Liver (tissue), 8 donors: ENCODE measurements at regions not wholly inside any gene's neighbourhood (a gene's known extent, or its start where the extent isn't known, plus 50 kb on each side); places are given as distances from the start of the nearest gene placed in this dataset.

ENCODE experiments used
- DNase-seq: peaks from one replicate; pipeline ENCODE4 v3.0.0-alpha.2; 2017; ENCODE audit warnings: low spot score
- H3K27ac ChIP-seq, 2 donors: one replicate each; pipeline ENCODE4 v1.7.0; 2013; ENCODE audit warnings: inconsistent platforms in 2 of 2, low read length in 2 of 2, control low read depth in 1 of 2, low read depth in 1 of 2, mild to moderate bottlenecking in 1 of 2
- H3K27me3 ChIP-seq, 4 donors: one replicate each; pipeline versions ENCODE4 v1.6.1 to v1.7.0; 2013; ENCODE audit warnings: low read length in 3 of 4, inconsistent platforms in 1 of 4, mild to moderate bottlenecking in 1 of 4, moderate library complexity in 1 of 4; ENCODE audit not compliant: control insufficient read depth in 4 of 4, insufficient read depth in 4 of 4
- H3K36me3 ChIP-seq, 4 donors: one replicate each; pipeline versions ENCODE4 v1.6.1 to v1.7.0; 2013; ENCODE audit warnings: low read length in 3 of 4, mild to moderate bottlenecking in 3 of 4, low read depth in 1 of 4, moderate library complexity in 1 of 4; ENCODE audit not compliant: control insufficient read depth in 4 of 4, insufficient read depth in 3 of 4
- H3K4me1 ChIP-seq, 4 donors: one replicate each; pipeline versions ENCODE4 v1.6.1 to v1.7.0; 2013; ENCODE audit warnings: low read length in 3 of 4, mild to moderate bottlenecking in 3 of 4, moderate library complexity in 1 of 4; ENCODE audit not compliant: control insufficient read depth in 4 of 4, insufficient read depth in 4 of 4
- H3K4me3 ChIP-seq, 3 donors: one replicate each; pipeline versions ENCODE4 v1.6.1 to v1.7.0; 2013; ENCODE audit warnings: low read length in 3 of 3, control low read depth in 1 of 3, low read depth in 1 of 3, mild to moderate bottlenecking in 1 of 3
- H3K9ac ChIP-seq, 2 donors: one replicate each; pipeline ENCODE4 v1.7.0; 2013; ENCODE audit warnings: low read length in 2 of 2, mild to moderate bottlenecking in 2 of 2, moderate library complexity in 2 of 2, control low read depth in 1 of 2, low read depth in 1 of 2
- H3K9me3 ChIP-seq, 4 donors: one replicate each; pipeline versions ENCODE4 v1.6.1 to v1.7.0; 2013; ENCODE audit warnings: low read length in 3 of 4; ENCODE audit not compliant: control insufficient read depth in 4 of 4
- ATF3 ChIP-seq: IDR thresholded peaks from 2 replicates; pipeline ENCODE4 v1.6.1; 2016; ENCODE audit warnings: antibody characterized with exemption
- CTCF ChIP-seq: fragments of 150-350 bp; IDR thresholded peaks from 2 replicates; pipeline ENCODE4 v1.5.1; 2017; ENCODE audit warnings: improper control_type of control experiment, low read depth, low read length; ENCODE audit not compliant: missing input control
- EGR1 ChIP-seq, 2 donors: IDR thresholded peaks; 2 replicates each; pipeline ENCODE4 v1.6.1; 2016 to 2018; ENCODE audit warnings: antibody characterized with exemption in 2 of 2, low read depth in 2 of 2
- FOXA1 ChIP-seq: IDR thresholded peaks from 2 replicates; pipeline ENCODE4 v1.6.1; 2016; ENCODE audit warnings: antibody characterized with exemption
- FOXA2 ChIP-seq: IDR thresholded peaks from 2 replicates; pipeline ENCODE4 v1.6.1; 2016; ENCODE audit warnings: antibody characterized with exemption
- GABPA ChIP-seq, 2 donors: IDR thresholded peaks in 1 of 2; conservative IDR thresholded peaks in 1 of 2; 2 replicates each; pipeline ENCODE4 v1.6.1; 2016; ENCODE audit warnings: antibody characterized with exemption in 2 of 2, mild to moderate bottlenecking in 1 of 2, moderate library complexity in 1 of 2
- HNF4A ChIP-seq, 2 donors: conservative IDR thresholded peaks; 2 replicates each; pipeline ENCODE4 v1.6.1; 2016; ENCODE audit warnings: antibody characterized with exemption in 2 of 2, mild to moderate bottlenecking in 2 of 2
- HNF4G ChIP-seq: IDR thresholded peaks from 2 replicates; pipeline ENCODE4 v1.6.1; 2016; ENCODE audit warnings: antibody characterized with exemption
- JUND ChIP-seq, 2 donors: IDR thresholded peaks; 2 replicates each; pipeline ENCODE4 v1.6.1; 2016; ENCODE audit warnings: antibody characterized with exemption in 2 of 2
- NR2F2 ChIP-seq: IDR thresholded peaks from 2 replicates; pipeline ENCODE4 v1.6.1; 2016; ENCODE audit warnings: antibody characterized with exemption
- RAD21 ChIP-seq, 2 donors: IDR thresholded peaks; 2 replicates each; pipeline ENCODE4 v1.6.1; 2016; ENCODE audit warnings: antibody characterized with exemption in 2 of 2, mild to moderate bottlenecking in 2 of 2
- REST ChIP-seq: IDR thresholded peaks from 2 replicates; pipeline ENCODE4 v1.6.1; 2016; ENCODE audit warnings: antibody characterized with exemption, mild to moderate bottlenecking
- RXRA ChIP-seq, 2 donors: IDR thresholded peaks; 2 replicates each; pipeline ENCODE4 v1.6.1; 2017 to 2018; ENCODE audit warnings: antibody characterized with exemption in 2 of 2, mild to moderate bottlenecking in 1 of 2
- SP1 ChIP-seq: IDR thresholded peaks from 2 replicates; pipeline ENCODE4 v1.6.1; 2018; ENCODE audit warnings: antibody characterized with exemption, mild to moderate bottlenecking
- TAF1 ChIP-seq: conservative IDR thresholded peaks from 2 replicates; pipeline ENCODE4 v1.6.1; 2016; ENCODE audit warnings: antibody characterized with exemption, mild to moderate bottlenecking
- YY1 ChIP-seq: IDR thresholded peaks from 2 replicates; pipeline ENCODE4 v1.6.1; 2016; ENCODE audit warnings: antibody characterized with exemption, mild to moderate bottlenecking
- ZBTB33 ChIP-seq: IDR thresholded peaks from 2 replicates; pipeline ENCODE4 v1.6.1; 2016; ENCODE audit warnings: antibody characterized with exemption
- WGBS: extraction: QIAGEN DNeasy Blood & Tissue Kit; methylation state at CpG from one replicate; pipeline ENCODE4 v1.1.7; 2013; 5-methylcytosine and 5-hydroxymethylcytosine counted together
- TF ChIP-seq, protein P1 (sequence below): IDR thresholded peaks from 2 replicates; pipeline ENCODE4 v1.6.1; 2016; ENCODE audit warnings: antibody characterized with exemption
- donor health status: healthy.
- donor health status: healthy.
- donor health status: healthy.
- donor health status: healthy.
- donor health status: healthy.

DNA sequence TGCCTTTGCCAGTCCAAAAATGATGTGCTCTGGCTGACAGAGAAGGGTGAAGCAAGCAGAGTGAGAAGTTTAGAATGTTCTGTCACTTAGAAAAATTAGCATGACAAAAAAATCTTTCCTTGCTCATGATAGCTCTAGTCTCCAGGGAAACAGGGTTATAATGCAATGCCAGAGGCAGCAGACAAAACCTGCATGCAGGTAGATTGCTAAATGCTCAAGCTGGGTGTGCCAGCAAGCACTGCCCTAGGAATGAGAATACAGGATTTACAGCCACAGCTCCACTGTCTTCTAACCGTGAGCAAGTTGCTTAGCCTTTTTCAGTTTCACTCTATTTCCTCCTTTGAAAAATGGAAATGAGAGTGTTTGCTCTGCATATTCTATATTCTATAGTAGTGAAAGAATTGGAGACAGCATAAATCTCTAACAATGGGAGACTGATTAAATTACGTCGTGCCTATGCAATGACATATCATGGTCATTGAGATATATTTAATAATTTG lies 516.6 kb upstream of the C16orf82 start:
- Histone ChIP-seq H3K4me1 (no peaks in the 10 kb centered on the region), H3K9ac (no peak overlapping the region), H3K36me3 (no peaks in the 10 kb centered on the region), H3K4me3 (no peak overlapping the region), H3K27me3 (no peaks in the 10 kb centered on the region), H3K9me3 (no peaks in the 10 kb centered on the region), H3K27ac (no peak overlapping the region)
- TF ChIP-seq, protein P1, sequence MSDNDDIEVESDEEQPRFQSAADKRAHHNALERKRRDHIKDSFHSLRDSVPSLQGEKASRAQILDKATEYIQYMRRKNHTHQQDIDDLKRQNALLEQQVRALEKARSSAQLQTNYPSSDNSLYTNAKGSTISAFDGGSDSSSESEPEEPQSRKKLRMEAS, result no peak
- no peak for TF ChIP-seq YY1
- no peak for TF ChIP-seq SP1
- no peak for TF ChIP-seq RXRA (IDR thresholded peaks at IDR 0.05)
- no peak for TF ChIP-seq FOXA1
- TF ChIP-seq JUND (IDR thresholded peaks at IDR 0.05), result no peak
- TF ChIP-seq CTCF, result no peak
- no peak for TF ChIP-seq FOXA2
- TF ChIP-seq RAD21 (IDR thresholded peaks at IDR 0.05), result no peak
- TF ChIP-seq EGR1 (IDR thresholded peaks at IDR 0.05; ENCODE audit: low read depth in 2 of 2), result no peak
- TF ChIP-seq HNF4A (conservative IDR thresholded peaks at IDR 0.05), result no peak
- no peak for TF ChIP-seq REST
- no peak for TF ChIP-seq ZBTB33
- 43% methylated on average over 3 of the region's 3 CpGs for WGBS
- no peak for DNase-seq

GRCh38 chr16:26554030-26554429 lies 512.7 kb upstream of the C16orf82 start:
- H3K27ac ChIP-seq, result no peak overlapping the region
- TF ChIP-seq YY1, result no peak
- TF ChIP-seq NR2F2, result no peak
- no peak for TF ChIP-seq SP1
- TF ChIP-seq RXRA (IDR thresholded peaks at IDR 0.05), result no peak
- TF ChIP-seq REST, result no peak
- no peak for TF ChIP-seq GABPA (IDR thresholded peaks at IDR 0.05 in 1 of 2, conservative IDR thresholded peaks at IDR 0.05 in 1 of 2)
- TF ChIP-seq CTCF, result no peak
- no peak for TF ChIP-seq HNF4A (conservative IDR thresholded peaks at IDR 0.05)
- no peak for TF ChIP-seq EGR1 (IDR thresholded peaks at IDR 0.05; ENCODE audit: low read depth in 2 of 2)
- TF ChIP-seq FOXA2, result no peak
- no peak for TF ChIP-seq FOXA1
- no peak for TF ChIP-seq TAF1
- no peak for TF ChIP-seq ATF3
- no peak for TF ChIP-seq HNF4G
- TF ChIP-seq, protein P1, result no peak
- TF ChIP-seq JUND (IDR thresholded peaks at IDR 0.05), result no peak
- no peaks in the 10 kb centered on the region for H3K27me3 ChIP-seq
- H3K4me1 ChIP-seq, result no peaks in the 10 kb centered on the region
- no peak overlapping the region for H3K4me3 ChIP-seq
- no peaks in the 10 kb centered on the region for H3K36me3 ChIP-seq
- 89% methylated on average over 3 of the region's 3 CpGs for WGBS
- H3K9me3 ChIP-seq, result no peaks in the 10 kb centered on the region
- no peak for DNase-seq
- H3K9ac ChIP-seq, result no peak overlapping the region
